Fibroblast of lung (primary cell): ENCODE measurements at regions not wholly inside any gene's neighbourhood (a gene's known extent, or its start where the extent isn't known, plus 50 kb on each side); places are given as distances from the start of the nearest gene placed in this dataset.

Experiments
- EZH2 ChIP-seq: IDR thresholded peaks from 2 replicates; pipeline ENCODE4 v1.5.1; 2012; ENCODE audit warnings: low read length, control low read depth, mild to moderate bottlenecking; ENCODE audit errors: missing control alignments
- TF ChIP-seq, protein P1 (sequence below), 2 donors: IDR thresholded peaks in 1 of 2; conservative IDR thresholded peaks in 1 of 2; 1 replicate in 1 of 2; 2 replicates in 1 of 2; pipeline ENCODE4 v1.5.1; 2011 to 2012; ENCODE audit warnings: low read length in 2 of 2, control low read depth in 1 of 2, inconsistent platforms in 1 of 2, low read depth in 1 of 2, mild to moderate bottlenecking in 1 of 2

DNA sequence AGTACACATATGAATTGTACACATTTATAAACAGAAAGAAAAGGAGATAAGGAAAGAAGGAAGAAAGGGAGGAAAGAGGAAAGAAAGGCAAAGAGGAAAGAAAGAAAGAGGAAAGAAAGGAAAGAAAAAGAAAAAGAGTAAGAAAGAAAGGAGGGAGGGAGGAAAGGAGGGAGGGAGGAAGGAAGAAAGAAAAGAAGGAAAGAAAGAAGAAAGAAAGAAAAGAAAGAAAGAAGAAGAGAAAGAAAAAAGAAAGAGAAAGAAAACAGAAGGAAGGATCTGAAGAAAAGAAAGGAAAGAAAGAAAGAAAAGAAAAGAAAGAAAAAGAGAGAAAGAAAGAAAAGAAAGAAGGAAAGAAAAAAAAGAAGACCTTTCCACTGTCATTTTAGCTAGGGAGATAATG, 571.4 kb upstream of the SALL1 start:
- TF ChIP-seq, protein P1, sequence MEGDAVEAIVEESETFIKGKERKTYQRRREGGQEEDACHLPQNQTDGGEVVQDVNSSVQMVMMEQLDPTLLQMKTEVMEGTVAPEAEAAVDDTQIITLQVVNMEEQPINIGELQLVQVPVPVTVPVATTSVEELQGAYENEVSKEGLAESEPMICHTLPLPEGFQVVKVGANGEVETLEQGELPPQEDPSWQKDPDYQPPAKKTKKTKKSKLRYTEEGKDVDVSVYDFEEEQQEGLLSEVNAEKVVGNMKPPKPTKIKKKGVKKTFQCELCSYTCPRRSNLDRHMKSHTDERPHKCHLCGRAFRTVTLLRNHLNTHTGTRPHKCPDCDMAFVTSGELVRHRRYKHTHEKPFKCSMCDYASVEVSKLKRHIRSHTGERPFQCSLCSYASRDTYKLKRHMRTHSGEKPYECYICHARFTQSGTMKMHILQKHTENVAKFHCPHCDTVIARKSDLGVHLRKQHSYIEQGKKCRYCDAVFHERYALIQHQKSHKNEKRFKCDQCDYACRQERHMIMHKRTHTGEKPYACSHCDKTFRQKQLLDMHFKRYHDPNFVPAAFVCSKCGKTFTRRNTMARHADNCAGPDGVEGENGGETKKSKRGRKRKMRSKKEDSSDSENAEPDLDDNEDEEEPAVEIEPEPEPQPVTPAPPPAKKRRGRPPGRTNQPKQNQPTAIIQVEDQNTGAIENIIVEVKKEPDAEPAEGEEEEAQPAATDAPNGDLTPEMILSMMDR (conservative IDR thresholded peaks at IDR 0.05 in 1 of 2, IDR thresholded peaks at IDR 0.05 in 1 of 2; ENCODE audit: low read depth in 1 of 2, low read length in 2 of 2), result no peak
- TF ChIP-seq EZH2, result no peak
